Activated CD4-positive, alpha-beta T cell treated with anti-CD3 and anti-CD28 coated beads, Interleukin-2, amount 10 ng/mL, durations not matched to agents 24 days and 14 days (primary cell): ENCODE measurements at regions not wholly inside any gene's neighbourhood (a gene's known extent, or its start where the extent isn't known, plus 50 kb on each side); places are given as distances from the start of the nearest gene placed in this dataset.

Experiments used
- DNase-seq: peaks from one replicate; pipeline ENCODE4 v3.0.0; 2022
- H3K27ac Mint-ChIP-seq: one replicate; pipeline ENCODE4 v1.8.0; 2022; ENCODE audit warnings: mild to moderate bottlenecking, mixed read lengths
- H3K27me3 Mint-ChIP-seq: one replicate; pipeline ENCODE4 v1.8.0; 2022; ENCODE audit warnings: mixed read lengths
- H3K36me3 Mint-ChIP-seq: one replicate; pipeline ENCODE4 v1.8.0; 2022; ENCODE audit warnings: low read depth, mild to moderate bottlenecking, mixed read lengths
- H3K4me1 Mint-ChIP-seq: one replicate; pipeline ENCODE4 v1.8.0; 2021; ENCODE audit warnings: mixed read lengths
- H3K4me3 Mint-ChIP-seq: one replicate; pipeline ENCODE4 v1.8.0; 2022; ENCODE audit warnings: mild to moderate bottlenecking, moderate library complexity, mixed read lengths
- H3K9me3 Mint-ChIP-seq: one replicate; pipeline ENCODE4 v1.8.0; 2021; ENCODE audit warnings: mixed read lengths
- intact Hi-C: fragments of 100-400 bp; cut with micrococcal nuclease; formaldehyde crosslinking; loops from one replicate; pipeline ENCODE4 v1.15.1; 2023

- no peak for DNase-seq
- H3K9me3 Mint-ChIP-seq = no peaks in the 10 kb centered on the region
- no peaks in the 10 kb centered on the region for H3K36me3 Mint-ChIP-seq
- H3K4me3 Mint-ChIP-seq = no peak overlapping the region
- no peak overlapping the region for H3K27ac Mint-ChIP-seq
- H3K27me3 Mint-ChIP-seq = peaks cover 5% of the 10 kb centered on the region
- peaks cover under 1% of the 10 kb centered on the region for H3K4me1 Mint-ChIP-seq
- intact Hi-C loops = no loop called here
Observed at GRCh38 chr16:87070657-87071056, 246.5 kb downstream of the C16orf95 start.

GRCh38 chr16:87072101-87072500, 245.1 kb downstream of the C16orf95 start:
- no peaks in the 10 kb centered on the region for H3K9me3 Mint-ChIP-seq
- no peak overlapping the region for H3K27ac Mint-ChIP-seq
- H3K27me3 Mint-ChIP-seq = no peaks in the 10 kb centered on the region
- no peaks in the 10 kb centered on the region for H3K36me3 Mint-ChIP-seq
- H3K4me1 Mint-ChIP-seq = no peaks in the 10 kb centered on the region
- no peak for DNase-seq
- intact Hi-C loops = no loop called here
- no peak overlapping the region for H3K4me3 Mint-ChIP-seq

DNA sequence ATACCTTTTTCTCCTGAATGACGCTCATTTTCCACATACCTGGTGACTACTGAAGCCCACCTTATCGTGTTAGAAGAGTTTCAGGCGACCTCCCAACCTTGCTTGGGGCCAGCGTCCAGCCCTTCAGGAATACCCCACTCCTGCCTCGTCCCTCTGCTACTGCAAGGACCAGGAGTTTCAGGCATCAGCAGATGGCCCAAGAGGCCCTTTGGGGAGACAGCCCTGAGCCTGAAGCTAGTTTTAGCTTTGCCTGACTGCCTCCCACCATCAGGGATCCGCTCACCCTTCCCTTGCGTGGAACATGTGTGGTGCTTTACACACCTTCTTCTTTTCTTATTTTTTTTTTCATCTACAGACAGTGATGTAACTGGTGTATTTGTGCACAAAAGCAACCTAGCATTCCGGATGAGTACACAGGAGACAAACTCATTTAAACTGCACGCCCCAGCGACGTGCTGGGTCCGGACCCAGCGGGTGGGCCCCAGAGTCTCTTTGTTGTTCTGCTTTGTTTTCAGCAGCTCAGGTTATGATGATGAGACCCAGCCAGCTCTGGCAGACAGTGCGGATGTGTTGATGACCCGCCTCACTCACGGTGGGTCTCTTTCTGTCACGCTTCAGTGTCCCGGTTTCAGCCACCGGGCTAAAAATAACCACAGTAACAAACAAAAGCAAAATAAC, 242.4 kb downstream of the C16orf95 start:
- H3K36me3 Mint-ChIP-seq = peaks cover 2% of the 10 kb centered on the region
- no peak overlapping the region for H3K4me3 Mint-ChIP-seq
- intact Hi-C loops = no loop called here
- DNase-seq = no peak
- H3K4me1 Mint-ChIP-seq = no peaks in the 10 kb centered on the region
- H3K9me3 Mint-ChIP-seq = peaks cover 5% of the 10 kb centered on the region
- H3K27ac Mint-ChIP-seq = no peak overlapping the region
- H3K27me3 Mint-ChIP-seq = no peaks in the 10 kb centered on the region

GRCh38 chr16:87075319-87075860, 241.8 kb downstream of the C16orf95 start:
- Mint-ChIP-seq H3K4me1 (no peaks in the 10 kb centered on the region), H3K9me3 (peaks cover 5% of the 10 kb centered on the region), H3K4me3 (no peak overlapping the region), H3K27ac (no peak overlapping the region), H3K27me3 (no peaks in the 10 kb centered on the region), H3K36me3 (peaks cover 2% of the 10 kb centered on the region)
- no peak for DNase-seq
- intact Hi-C loops = no loop called here

GRCh38 chr16:87076331-87076949, 240.8 kb downstream of the C16orf95 start:
- Mint-ChIP-seq H3K4me1 (no peaks in the 10 kb centered on the region), H3K27ac (no peak overlapping the region), H3K36me3 (peaks cover 2% of the 10 kb centered on the region), H3K9me3 (peaks cover 10% of the 10 kb centered on the region), H3K27me3 (no peaks in the 10 kb centered on the region), H3K4me3 (no peak overlapping the region)
- no peak for DNase-seq
- intact Hi-C loops = no loop called here

DNA sequence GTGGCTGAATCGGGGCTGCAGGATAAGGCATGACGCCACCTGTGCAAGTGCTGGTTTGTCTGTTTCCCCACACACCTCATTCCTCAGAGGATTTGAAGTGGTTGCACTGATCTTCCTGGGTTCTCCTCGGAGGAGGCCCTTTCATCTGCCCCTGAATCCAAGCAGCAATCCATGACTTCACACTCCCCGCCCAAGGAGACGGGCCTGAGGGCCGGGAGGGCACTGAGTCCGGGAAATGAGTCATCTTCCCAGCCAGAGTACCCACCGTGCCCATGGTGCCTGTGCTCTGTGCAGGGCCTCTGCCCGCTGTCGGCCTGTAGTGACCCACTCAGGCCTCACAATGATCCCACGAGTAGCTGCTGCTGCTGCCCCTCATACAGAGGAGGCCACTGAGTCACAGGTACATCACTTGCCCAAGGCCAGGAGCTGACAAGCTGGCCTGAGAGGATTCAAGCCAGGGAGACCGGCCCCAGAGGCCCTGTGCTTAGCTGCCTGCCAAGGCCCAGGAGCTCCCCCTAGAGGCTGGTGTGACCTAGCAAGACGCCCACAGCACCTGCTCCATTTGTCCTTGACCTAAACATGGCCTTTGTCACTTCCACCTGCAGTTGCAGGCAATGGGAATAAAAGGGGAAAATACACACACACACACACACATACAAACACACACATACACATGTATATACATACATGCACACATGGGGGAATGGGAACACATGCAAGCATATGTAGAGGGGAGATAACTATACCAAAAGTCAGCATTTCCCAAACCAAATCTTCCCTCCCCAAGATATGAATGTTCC, 240.0 kb downstream of the C16orf95 start:
- Mint-ChIP-seq H3K4me3 (no peak overlapping the region), H3K36me3 (peaks cover 2% of the 10 kb centered on the region), H3K4me1 (no peaks in the 10 kb centered on the region), H3K27ac (no peak overlapping the region), H3K27me3 (no peaks in the 10 kb centered on the region), H3K9me3 (peaks cover 14% of the 10 kb centered on the region)
- DNase-seq = peak; percentile 81
- intact Hi-C loops = no loop called here

DNA sequence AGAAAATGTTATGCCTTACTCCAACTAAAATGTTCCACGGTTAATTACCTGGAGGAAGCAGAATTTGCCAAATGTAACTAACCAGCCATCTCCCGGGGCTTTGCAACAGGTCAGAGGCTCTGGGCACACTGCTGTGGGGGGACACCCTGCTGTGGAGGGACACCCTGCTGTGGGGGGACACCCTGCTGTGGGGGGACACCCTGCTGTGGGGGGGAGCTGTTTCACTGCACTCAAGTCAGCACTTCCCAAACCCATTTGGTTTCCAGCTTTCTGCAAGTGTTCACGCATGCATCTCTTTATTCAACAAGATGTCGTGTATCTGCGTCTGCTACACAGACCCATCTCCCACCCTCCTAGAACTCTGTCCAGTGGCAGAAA, 239.5 kb downstream of the C16orf95 start:
- no peaks in the 10 kb centered on the region for H3K4me1 Mint-ChIP-seq
- H3K9me3 Mint-ChIP-seq = peaks cover 18% of the 10 kb centered on the region
- no peaks in the 10 kb centered on the region for H3K27me3 Mint-ChIP-seq
- intact Hi-C loops = no loop called here
- H3K27ac Mint-ChIP-seq = no peak overlapping the region
- no peak for DNase-seq
- peaks cover 2% of the 10 kb centered on the region for H3K36me3 Mint-ChIP-seq
- no peak overlapping the region for H3K4me3 Mint-ChIP-seq

GRCh38 chr16:87080571-87081167, 236.5 kb downstream of the C16orf95 start:
- H3K9me3 Mint-ChIP-seq = peaks cover 23% of the 10 kb centered on the region
- H3K27ac Mint-ChIP-seq = no peak overlapping the region
- no peak for DNase-seq
- peaks cover 2% of the 10 kb centered on the region for H3K36me3 Mint-ChIP-seq
- H3K27me3 Mint-ChIP-seq = no peaks in the 10 kb centered on the region
- no peak overlapping the region for H3K4me3 Mint-ChIP-seq
- H3K4me1 Mint-ChIP-seq = no peaks in the 10 kb centered on the region
- intact Hi-C loops = no loop called here

DNA sequence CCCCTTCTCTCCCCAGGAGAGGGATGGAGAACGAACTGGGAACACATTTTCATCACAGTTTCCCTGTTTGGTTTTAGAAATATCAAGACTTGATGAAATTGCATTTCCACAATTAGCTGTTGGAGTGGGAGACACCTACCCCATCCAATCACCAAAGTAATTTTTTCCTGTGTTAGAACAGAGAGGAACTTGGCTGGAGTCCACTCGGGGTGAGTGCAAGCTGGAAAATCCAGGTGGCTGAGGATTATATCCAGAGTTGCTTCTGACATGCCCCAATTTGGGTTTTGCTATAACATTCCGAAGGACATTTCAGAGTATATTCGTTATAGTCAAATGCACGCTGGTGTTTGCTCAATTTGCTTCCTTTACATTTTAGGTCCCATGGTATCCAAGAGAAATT, 231.8 kb downstream of the C16orf95 start:
- Mint-ChIP-seq H3K27me3 (no peaks in the 10 kb centered on the region), H3K9me3 (peaks cover 18% of the 10 kb centered on the region), H3K36me3 (no peaks in the 10 kb centered on the region), H3K27ac (no peak overlapping the region), H3K4me1 (no peaks in the 10 kb centered on the region), H3K4me3 (no peak overlapping the region)
- DNase-seq = no peak
- intact Hi-C loops = no loop called here

GRCh38 chr16:87086156-87086555, 231.0 kb downstream of the C16orf95 start:
- Mint-ChIP-seq H3K36me3 (no peaks in the 10 kb centered on the region), H3K4me3 (no peak overlapping the region), H3K27me3 (no peaks in the 10 kb centered on the region), H3K9me3 (peaks cover 14% of the 10 kb centered on the region), H3K27ac (no peak overlapping the region), H3K4me1 (no peaks in the 10 kb centered on the region)
- no peak for DNase-seq
- intact Hi-C loops = no loop called here

- H3K36me3 Mint-ChIP-seq = no peaks in the 10 kb centered on the region
- no peak overlapping the region for H3K4me3 Mint-ChIP-seq
- no peak overlapping the region for H3K27ac Mint-ChIP-seq
- DNase-seq = no peak
- intact Hi-C loops = no loop called here
- no peaks in the 10 kb centered on the region for H3K27me3 Mint-ChIP-seq
- no peaks in the 10 kb centered on the region for H3K4me1 Mint-ChIP-seq
- H3K9me3 Mint-ChIP-seq = peaks cover 11% of the 10 kb centered on the region
Observed at GRCh38 chr16:87086575-87086974, 230.6 kb downstream of the C16orf95 start.

DNA sequence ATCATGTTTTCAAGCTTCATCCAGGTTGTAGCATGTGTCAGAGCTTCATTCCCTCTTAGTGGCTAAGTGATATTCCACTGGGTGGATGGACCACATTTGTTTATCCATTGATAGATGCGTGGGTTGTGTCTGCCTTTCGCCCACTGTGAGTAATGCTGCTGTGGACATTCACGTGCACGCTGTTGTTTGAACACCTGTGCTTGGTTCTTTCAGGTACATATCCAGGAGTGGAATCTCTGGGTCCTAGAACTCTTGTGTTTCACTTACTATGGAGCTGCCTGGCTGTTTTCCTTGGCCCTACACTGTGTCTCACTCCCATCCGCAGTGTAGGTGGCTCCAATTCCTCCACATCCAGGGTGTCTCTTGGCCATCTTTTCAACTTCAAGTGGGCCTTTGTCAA, 224.2 kb downstream of the C16orf95 start:
- Mint-ChIP-seq H3K27ac (no peak overlapping the region), H3K4me3 (no peak overlapping the region), H3K36me3 (no peaks in the 10 kb centered on the region), H3K9me3 (no peaks in the 10 kb centered on the region), H3K4me1 (no peaks in the 10 kb centered on the region), H3K27me3 (no peaks in the 10 kb centered on the region)
- intact Hi-C loops = no loop called here
- DNase-seq = no peak

GRCh38 chr16:87093804-87094555, 223.2 kb downstream of the C16orf95 start:
- no peak overlapping the region for H3K4me3 Mint-ChIP-seq
- H3K36me3 Mint-ChIP-seq = no peaks in the 10 kb centered on the region
- H3K9me3 Mint-ChIP-seq = no peaks in the 10 kb centered on the region
- DNase-seq = no peak
- no peaks in the 10 kb centered on the region for H3K4me1 Mint-ChIP-seq
- intact Hi-C loops = no loop called here
- no peaks in the 10 kb centered on the region for H3K27me3 Mint-ChIP-seq
- H3K27ac Mint-ChIP-seq = no peak overlapping the region
